GM13977 (cell line): ENCODE measurements at regions not wholly inside any gene's neighbourhood (a gene's known extent, or its start where the extent isn't known, plus 50 kb on each side); places are given as distances from the start of the nearest gene placed in this dataset.
"Not testable (repeated sequence)": the region's sequence is repeated elsewhere in the genome, so short reads cannot be mapped to it uniquely, and the experiment has no call there.

Source experiments
- DNase-seq: peaks from one replicate; pipeline ENCODE4 v3.0.0; 2012; ENCODE audit warnings: low spot score
- CTCF ChIP-seq: IDR thresholded peaks from 2 replicates; pipeline ENCODE4 v1.5.1; 2012; ENCODE audit warnings: mild to moderate bottlenecking, control low read depth; ENCODE audit not compliant: insufficient read depth; ENCODE audit errors: extremely low read depth, missing control alignments
- in situ Hi-C: fragments of 300-500 bp; cut with MboI; formaldehyde crosslinking; loops from one replicate; pipeline ENCODE4 v1.12.0; 2022; ENCODE audit warnings: low sequenced_read_pairs, low pct_unique_long_range_greater_than_20kb, mixed read lengths, inconsistent platforms; ENCODE audit not compliant: unreplicated experiment

DNA sequence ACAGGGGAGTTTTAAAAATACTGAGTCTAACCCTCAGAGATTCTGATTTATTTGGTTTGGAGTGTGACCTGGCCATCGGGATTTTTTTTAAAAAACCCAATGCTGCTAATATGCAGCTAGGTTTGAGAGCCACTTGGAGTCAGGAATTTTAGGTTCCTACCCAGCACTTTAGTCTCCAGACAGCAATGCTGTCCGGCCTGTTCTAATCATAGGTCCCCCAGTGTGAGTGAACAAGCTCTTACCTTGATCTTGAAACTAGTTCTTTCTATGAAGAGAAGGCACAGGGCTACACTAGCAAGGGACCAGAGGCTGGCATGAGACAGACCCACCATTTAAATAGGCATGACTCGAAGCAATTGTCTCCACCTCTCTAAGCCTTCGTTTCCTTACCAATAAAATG is 103.5 kb downstream of the SMIM20 start:
- TF ChIP-seq CTCF, result no peak
- no peak for DNase-seq
- in situ Hi-C loops, result loop anchor here (25.0 kb wide), 1 partner anchor 995 kb away; no protein-coding TSS in a partner anchor

GRCh38 chr4:26017961-26018700 is 104.1 kb downstream of the SMIM20 start:
- DNase-seq, result not testable (repeated sequence)
- in situ Hi-C loops, result loop anchor here (25.0 kb wide), 1 partner anchor 994 kb away; no protein-coding TSS in a partner anchor

GRCh38 chr4:26020083-26020668 is 106.2 kb downstream of the SMIM20 start:
- no peak for TF ChIP-seq CTCF
- no peak for DNase-seq
- in situ Hi-C loops, result loop anchor here (25.0 kb wide), 1 partner anchor 992 kb away; no protein-coding TSS in a partner anchor

DNA sequence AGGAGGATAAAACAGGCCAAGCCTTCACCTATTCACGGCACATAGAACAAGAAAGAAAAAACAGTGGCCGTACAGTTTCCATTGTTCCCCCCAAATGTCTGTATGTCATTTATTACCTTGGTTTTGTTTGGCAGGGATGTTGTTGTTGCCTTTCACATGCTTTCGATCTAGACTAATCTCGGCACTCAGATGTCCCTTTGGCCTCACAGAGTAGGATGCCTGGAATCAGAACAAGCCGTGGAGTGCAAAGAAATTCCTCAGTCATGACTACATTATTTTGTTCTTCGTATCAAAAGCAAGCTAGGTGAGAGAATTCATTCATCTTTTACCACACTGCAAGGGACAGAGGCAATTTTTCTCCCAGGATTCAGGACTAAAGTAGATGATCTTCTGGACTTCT is 106.9 kb downstream of the SMIM20 start:
- in situ Hi-C loops, result loop anchor here (25.0 kb wide), 1 partner anchor 991 kb away; no protein-coding TSS in a partner anchor
- DNase-seq, result no peak
- TF ChIP-seq CTCF, result no peak

GRCh38 chr4:26021417-26022345 is 107.7 kb downstream of the SMIM20 start:
- no peak for TF ChIP-seq CTCF
- in situ Hi-C loops, result loop anchor here (25.0 kb wide), 1 partner anchor 991 kb away; no protein-coding TSS in a partner anchor
- DNase-seq, result no peak

GRCh38 chr4:26022346-26023202 is 108.6 kb downstream of the SMIM20 start:
- no peak for DNase-seq
- TF ChIP-seq CTCF, result no peak
- in situ Hi-C loops, result loop anchor here (25.0 kb wide), 1 partner anchor 990 kb away; no protein-coding TSS in a partner anchor
